Midbrain (tissue), 1 donor: ENCODE measurements at regions not wholly inside any gene's neighbourhood (a gene's known extent, or its start where the extent isn't known, plus 50 kb on each side); places are given as distances from the start of the nearest gene placed in this dataset.
"Not testable (repeated sequence)": the region's sequence is repeated elsewhere in the genome, so short reads cannot be mapped to it uniquely, and the experiment has no call there.

Experiments
- DNase-seq: peaks from one replicate; lab custom pipeline; 2025; lab: John Stamatoyannopoulos, UW

GRCh38 chr14:105971593-105972500 is 445.5 kb downstream of the TMEM121 start:
- DNase-seq: no peak

DNA sequence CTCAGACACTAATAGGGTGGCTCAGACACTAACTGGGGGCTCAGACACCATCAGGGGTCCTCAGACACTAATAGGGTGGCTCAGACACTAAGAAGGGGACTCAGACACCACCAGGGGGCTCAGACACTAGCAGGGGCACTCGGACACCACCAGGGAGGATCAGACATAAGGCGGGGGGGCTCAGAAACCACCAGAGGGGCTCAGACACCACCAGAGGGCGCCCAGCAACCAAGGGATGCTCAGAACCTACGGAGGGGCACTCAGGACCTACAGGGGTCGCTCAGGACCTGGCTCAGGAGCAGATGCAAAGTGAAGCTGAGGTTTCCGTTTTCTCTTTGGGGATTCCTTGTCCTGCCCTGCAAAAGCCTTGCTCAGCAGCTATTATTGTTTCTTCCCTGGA is 448.5 kb downstream of the TMEM121 start:
- DNase-seq: no peak

DNA sequence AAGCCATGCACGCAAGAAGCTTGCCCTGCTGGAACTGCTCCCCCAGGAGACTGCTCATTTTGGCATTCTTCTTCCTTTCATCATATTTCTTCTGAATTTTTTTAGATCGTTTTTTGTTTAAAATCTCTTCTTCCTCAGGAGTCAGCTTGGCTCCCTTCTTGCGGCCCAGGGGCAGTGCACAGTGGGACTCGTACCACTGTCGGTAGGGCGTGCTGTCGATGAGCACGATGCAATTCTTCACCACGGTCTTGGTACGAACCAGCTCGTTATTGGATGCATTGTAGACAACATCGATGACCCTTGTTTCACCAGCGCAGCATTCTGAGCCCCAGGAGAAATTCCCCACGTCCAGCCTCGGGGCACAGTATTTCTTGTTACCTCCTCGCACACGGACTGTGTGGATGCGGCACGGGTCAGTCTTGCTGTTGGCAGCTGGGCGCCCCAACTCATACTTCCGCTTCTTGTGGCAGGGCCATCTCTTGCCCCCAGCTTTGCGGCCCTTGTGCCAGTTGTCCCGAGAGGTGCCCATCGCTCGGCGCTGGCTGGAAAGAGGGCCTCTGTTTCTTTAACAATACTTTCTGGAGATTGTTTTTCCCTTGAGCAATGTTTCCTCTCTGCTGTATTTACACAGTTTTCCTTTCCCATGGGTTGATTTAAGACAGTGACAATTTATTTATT is 452.4 kb downstream of the TMEM121 start:
- no peak for DNase-seq

DNA sequence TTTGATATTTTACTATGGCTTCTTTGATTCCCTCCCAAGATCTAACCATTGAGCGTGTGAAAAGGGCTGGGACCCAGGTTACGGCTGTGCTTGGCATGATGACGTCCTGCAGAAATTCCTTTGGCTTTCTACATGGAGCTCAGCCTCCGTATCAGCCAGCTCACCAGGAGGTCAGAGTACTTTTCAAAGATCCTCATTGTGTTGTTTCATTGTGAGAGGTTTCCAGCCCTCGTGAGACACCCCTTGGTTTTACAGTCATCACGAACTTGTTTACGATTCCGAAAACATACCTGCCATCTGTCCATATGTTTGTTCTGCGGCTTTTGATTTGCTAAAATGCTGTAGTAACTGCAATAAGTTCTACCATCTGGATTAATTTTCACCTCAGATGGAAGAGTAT is 453.1 kb downstream of the TMEM121 start:
- DNase-seq: no peak

DNA sequence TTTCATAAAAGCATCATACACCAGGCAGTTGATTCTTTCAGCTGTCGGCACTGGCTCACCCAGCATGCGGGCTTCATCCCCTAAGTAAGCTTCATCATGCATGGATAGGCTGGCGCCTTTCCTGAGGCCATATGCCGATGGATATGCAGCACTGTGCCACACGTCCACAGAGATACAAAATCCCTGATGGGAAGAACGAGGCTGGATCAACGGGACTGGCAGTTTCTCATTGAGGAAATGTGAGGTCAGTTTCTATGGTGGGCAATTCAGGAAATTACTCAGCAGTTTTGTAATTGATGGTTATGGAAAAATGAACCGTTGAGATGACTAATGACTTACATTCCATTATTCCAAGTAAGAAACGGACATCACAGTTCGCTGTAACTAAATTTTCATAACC is 453.8 kb downstream of the TMEM121 start:
- no peak for DNase-seq

DNA sequence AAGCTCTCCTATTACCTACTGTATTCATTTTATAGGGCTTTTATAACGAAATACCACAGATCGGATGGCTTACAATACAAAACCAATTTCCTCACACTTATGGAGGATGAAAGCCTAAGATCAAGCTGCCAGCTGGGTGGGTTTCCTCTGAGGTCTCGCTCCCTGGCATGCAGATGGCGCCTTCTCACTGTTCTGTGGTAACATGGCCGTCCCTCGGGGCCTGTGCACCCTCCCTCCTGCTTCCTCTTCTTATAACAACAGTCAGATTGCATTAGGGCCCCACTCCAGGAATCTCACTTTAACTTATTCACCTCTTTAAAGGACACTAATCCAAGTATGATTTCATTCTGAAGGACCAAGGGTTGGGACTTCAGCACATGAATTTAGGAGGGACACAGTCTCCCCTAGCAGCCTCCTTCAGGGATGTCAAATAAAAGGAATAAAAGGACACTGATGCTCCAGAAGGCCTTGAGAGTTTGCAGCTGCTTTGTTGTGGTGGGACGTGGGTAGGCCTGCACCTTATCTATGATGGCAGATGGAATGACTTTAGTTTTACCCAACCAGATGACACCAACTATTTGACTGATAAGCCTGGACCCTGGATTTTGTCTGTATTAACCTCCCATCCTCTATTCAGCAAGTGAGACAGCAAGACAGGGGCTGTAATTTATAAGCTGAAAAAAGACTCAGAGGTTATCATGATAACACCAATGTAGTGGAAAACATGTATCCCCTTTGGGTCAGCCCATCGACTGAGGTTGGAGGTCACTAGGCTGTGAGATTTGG is 455.3 kb downstream of the TMEM121 start:
- not testable (repeated sequence) for DNase-seq

- DNase-seq: no peak
Observed at GRCh38 chr14:105982664-105983063, 456.3 kb downstream of the TMEM121 start.

DNA sequence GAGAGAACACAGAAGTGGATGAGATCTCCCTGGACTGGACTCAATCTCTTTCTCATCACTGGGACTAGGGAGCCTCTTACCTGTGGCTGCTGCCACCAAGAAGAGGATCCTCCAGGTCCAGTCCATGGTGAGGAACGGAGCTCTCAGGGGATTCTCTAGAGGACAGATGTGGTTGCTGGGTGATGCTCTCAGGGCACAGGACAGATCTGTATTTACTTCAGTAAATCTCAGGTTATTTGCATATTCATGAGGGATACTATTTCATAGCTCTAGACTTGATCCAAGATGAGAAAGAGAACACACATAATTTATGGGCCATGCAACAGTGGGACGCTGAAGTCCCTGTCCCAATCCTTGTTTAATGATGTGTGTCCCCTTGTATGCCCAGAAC is 460.5 kb downstream of the TMEM121 start:
- DNase-seq: no peak

DNA sequence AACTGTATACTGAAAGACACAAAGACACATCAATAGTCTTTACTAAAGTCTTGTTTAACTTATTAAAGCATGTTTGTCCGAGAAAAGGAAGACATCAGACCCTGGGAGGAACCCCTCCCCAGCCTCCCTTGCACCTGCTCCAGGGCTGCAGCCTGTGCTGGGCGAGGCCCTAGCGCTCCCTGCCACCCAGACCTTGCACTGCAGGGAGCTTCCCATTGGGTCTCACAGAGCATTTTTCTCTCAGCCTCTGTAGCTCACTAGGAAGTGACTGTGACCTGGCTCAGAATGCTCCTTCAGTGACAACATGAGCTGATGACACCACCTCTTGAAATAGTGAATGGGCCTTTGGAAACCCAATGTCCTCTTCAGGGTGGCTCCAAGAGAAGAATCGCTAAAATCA is 461.2 kb downstream of the TMEM121 start:
- no peak for DNase-seq

GRCh38 chr14:105989566-105990302 is 463.4 kb downstream of the TMEM121 start:
- DNase-seq: no peak

DNA sequence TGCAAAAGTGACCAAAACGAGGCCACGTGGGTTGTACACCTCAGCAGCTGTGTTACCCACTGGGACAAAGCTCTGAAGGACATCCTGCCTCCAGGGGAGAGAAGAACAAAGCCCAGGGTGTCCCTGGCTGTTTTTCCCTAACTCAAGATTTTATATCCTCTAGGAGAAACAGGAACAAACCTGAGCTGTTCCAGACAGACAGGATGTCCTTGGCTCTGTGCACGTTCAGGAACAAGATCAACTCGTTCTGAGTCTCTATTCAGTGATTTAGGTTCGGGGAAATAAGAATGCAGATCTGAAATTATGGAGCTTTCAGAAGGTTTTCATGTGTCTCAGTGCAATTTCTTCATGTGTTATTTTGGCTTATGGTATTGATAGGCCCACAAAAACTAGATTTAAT is 465.3 kb downstream of the TMEM121 start:
- not testable (repeated sequence) for DNase-seq

DNA sequence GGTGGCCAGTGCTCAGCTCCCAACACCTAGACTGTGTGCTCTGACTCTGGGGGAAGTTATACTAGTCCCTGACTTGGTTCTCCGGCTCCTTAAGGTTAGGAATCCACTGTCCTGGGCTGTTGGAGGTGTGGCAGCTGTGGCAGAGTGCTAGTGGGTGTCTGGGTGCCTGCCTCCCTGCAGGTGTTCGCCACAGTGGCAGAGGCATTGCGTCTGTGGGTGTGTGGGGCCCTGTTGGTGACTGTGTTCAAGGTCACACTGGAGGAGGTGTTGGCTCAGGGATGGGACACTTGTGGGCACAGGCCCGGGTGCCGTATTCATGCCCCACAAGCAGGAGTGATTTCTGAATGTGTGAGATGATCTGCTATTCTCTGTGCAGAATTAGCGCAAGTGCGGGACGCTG is 467.4 kb downstream of the TMEM121 start:
- no peak for DNase-seq

GRCh38 chr14:105995011-105995710 is 468.8 kb downstream of the TMEM121 start:
- DNase-seq: not testable (repeated sequence)

- DNase-seq: not testable (repeated sequence)
Observed at GRCh38 chr14:105998597-105998996, 472.2 kb downstream of the TMEM121 start.

DNA sequence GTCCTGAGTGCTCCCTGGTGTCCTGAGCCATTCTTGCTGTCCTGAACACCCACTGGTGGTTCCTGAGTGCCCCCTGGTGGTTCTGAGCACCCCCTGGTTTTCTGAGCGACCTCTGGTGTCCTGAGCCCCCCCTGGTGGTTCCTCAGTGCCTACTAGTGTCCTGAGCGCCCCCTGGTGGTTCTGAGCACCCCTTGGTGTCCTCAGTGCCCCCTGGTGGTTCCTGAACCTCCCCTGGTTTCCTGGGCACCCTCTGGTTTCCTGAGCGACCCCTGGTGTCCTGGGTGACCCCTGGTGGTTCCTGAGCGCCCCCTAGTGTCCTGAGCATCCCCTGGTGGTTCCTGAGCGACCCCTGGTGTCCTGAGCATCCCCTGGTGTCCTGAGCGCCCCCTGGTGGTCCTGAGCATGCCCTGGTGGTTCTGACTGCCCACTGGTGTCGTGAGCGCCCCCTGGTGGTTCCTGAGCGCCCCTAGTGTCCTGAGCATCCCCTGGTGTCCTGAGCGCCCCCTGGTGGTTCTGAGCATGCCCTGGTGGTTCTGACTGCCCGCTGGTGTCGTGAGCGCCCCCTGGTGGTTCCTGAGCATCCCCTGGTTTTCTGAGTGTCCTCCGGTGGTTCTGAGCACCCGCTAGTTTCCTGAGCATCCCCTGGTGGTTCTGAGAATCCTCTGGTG is 473.1 kb downstream of the TMEM121 start:
- no peak for DNase-seq

GRCh38 chr14:106000029-106000511 is 473.7 kb downstream of the TMEM121 start:
- DNase-seq: not testable (repeated sequence)

DNA sequence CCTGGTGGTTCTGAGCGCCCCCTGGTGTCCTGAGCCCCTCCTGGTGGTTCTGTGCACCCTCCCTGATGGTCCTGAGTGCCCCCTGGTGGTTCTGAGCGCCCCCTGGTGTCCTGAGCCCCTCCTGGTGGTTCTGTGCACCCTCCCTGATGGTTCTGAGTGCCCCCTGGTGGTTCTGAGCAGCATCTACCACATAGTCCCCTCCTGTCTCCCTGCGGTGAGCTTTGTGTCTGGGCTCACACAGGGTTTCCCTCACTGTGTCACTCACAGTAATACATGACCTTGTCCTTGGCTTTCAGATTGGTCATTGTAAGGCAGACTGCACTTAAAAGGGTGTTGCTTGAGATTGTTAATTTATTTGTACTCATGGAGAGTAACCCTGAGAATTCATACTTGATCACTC is 474.9 kb downstream of the TMEM121 start:
- not testable (repeated sequence) for DNase-seq

GRCh38 chr14:106003351-106003750 is 477.0 kb downstream of the TMEM121 start:
- DNase-seq: no peak

GRCh38 chr14:106004937-106005795 is 478.8 kb downstream of the TMEM121 start:
- DNase-seq: not testable (repeated sequence)
